D721Med (cell line): ENCODE measurements at regions not wholly inside any gene's neighbourhood (a gene's known extent, or its start where the extent isn't known, plus 50 kb on each side); places are given as distances from the start of the nearest gene placed in this dataset.

Experiments
- DNase-seq: peaks from one replicate; pipeline ENCODE4 v3.0.0; 2011; ENCODE audit warnings: low spot score; ENCODE audit not compliant: insufficient read length
- FAIRE-seq: peaks from 2 replicates; lab custom pipeline; 2011; peaks lifted over from hg19 to GRCh38; lab: Jason Lieb, UNC
- CTCF ChIP-seq: IDR thresholded peaks from 2 replicates; pipeline ENCODE4 v1.5.1; 2012; ENCODE audit warnings: mild to moderate bottlenecking, control low read depth; ENCODE audit not compliant: insufficient read depth; ENCODE audit errors: missing control alignments

- FAIRE-seq (no peak), DNase-seq (no peak)
- TF ChIP-seq CTCF, result no peak
Observed at GRCh38 chr21:17989780-17990179, 170.6 kb upstream of the C21orf91 start.

- DNase-seq, result no peak
- no peak for TF ChIP-seq CTCF
- FAIRE-seq, result no peak
Observed at GRCh38 chr21:17988102-17988437, 168.9 kb upstream of the C21orf91 start.

DNA sequence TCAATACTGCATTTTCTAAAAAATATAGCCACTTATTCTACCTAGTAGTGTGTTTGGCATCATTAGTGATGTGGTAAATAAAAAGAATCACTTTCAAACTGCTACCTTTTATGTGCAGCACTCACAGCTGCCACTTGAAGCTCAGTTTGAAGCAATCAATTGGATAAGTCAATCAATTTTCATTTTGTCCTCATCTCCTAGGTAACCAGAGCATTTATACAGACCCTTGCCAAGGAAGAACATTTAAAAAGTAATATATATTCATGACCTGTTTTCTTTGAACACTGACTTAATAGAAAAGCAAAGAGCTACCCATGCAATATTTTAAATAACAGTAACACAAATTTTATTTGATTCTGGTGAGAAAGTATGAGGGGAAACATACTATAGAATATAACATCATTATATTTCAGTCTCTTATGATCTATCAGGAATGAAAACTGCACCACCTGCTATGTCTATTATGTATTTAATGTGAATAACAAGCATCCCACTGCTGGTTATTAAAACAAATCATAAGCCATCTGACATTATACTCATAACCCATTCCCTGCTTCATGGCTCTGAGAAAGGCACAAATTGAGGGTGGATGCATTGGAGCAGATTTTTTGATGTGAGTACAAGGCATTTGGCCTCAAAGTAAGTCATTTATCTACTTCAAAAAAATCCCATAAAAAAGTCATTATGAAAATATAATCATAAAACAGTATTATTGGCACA, 168.4 kb upstream of the C21orf91 start:
- no peak for DNase-seq
- no peak for FAIRE-seq
- TF ChIP-seq CTCF, result no peak

DNA sequence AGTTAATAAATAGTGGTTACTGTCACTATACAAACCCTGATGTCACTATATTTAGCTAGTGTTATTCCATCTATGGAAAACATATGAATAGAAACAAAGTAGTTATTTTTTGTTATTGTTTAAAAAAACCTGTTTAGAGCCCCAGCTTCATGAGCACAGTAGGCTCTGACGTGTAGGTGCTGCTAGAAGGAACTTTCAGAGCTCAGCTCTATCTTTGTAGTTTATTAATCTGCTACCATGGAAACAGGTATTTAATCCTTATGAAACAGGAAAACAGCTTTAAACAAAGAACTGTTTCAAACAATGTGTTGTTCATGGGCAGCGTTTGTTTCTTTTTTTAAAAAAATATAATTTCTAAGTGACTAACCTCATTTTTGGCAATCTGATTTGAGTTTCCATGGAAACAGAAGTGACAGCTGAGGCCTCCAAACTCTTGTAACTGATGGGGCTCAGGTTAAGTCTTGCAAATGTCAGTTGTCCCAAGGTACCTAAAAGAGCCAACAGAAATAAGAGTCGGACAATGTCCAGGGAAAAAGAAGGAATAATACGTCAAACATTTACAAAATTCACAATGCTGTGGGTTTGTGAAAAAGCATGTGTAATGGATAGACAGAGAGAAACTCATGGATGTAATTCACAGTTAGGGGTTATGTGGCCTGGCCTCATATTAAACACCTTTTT, 162.0 kb upstream of the C21orf91 start:
- TF ChIP-seq CTCF, result no peak
- no peak for DNase-seq
- peak; percentile 6 for FAIRE-seq

- DNase-seq (no peak), FAIRE-seq (no peak)
- TF ChIP-seq CTCF, result no peak
Observed at GRCh38 chr21:17979763-17980162, 160.6 kb upstream of the C21orf91 start.

- FAIRE-seq (no peak), DNase-seq (no peak)
- TF ChIP-seq CTCF, result no peak
Observed at GRCh38 chr21:17978895-17979294, 159.7 kb upstream of the C21orf91 start.

DNA sequence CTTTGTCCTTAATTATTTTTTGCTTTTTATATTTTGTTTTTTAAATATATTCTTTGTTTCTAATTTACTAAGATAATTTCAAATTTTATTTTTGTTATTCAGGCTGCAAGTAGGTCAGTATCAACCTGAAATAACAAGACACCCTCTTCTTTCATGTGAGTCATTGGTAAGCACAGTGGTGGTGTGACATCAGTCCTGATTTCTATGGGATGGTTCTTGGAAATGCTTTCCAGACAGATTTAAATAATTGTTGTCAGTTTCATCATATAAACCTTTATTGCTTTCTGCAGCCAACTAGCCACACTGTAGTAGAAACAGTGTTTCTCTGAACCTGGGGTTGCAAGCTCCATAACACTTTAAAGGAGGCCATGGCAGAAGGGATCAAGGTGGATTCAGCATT, 157.5 kb upstream of the C21orf91 start:
- no peak for FAIRE-seq
- no peak for DNase-seq
- TF ChIP-seq CTCF, result no peak
